CD1c-positive myeloid dendritic cell (primary cell): ENCODE measurements at regions not wholly inside any gene's neighbourhood (a gene's known extent, or its start where the extent isn't known, plus 50 kb on each side); places are given as distances from the start of the nearest gene placed in this dataset.
"Not testable (repeated sequence)": the region's sequence is repeated elsewhere in the genome, so short reads cannot be mapped to it uniquely, and the experiment has no call there.

Source experiments
- DNase-seq: peaks from one replicate; pipeline ENCODE4 v3.0.0-alpha.2; 2016; ENCODE audit errors: extremely low spot score

GRCh38 chr10:83516788-83517187, 622.5 kb upstream of the GHITM start:
- DNase-seq = no peak

GRCh38 chr10:83517456-83517855, 621.9 kb upstream of the GHITM start:
- no peak for DNase-seq

- no peak for DNase-seq
Measured at GRCh38 chr10:83518779-83519178, 620.5 kb upstream of the GHITM start.

GRCh38 chr10:83520386-83520785, 618.9 kb upstream of the GHITM start:
- not testable (repeated sequence) for DNase-seq

GRCh38 chr10:83522456-83522855, 616.9 kb upstream of the GHITM start:
- no peak for DNase-seq

GRCh38 chr10:83522881-83523386, 616.4 kb upstream of the GHITM start:
- no peak for DNase-seq

- DNase-seq = no peak
Measured at GRCh38 chr10:83527934-83528333, 611.4 kb upstream of the GHITM start.

- DNase-seq = no peak
Measured at GRCh38 chr10:83533290-83533689, 606.0 kb upstream of the GHITM start.

- DNase-seq = no peak
Measured at GRCh38 chr10:83536426-83536825, 602.9 kb upstream of the GHITM start.

GRCh38 chr10:83538047-83538446, 601.3 kb upstream of the GHITM start:
- DNase-seq = no peak

GRCh38 chr10:83539528-83540308, 599.6 kb upstream of the GHITM start:
- no peak for DNase-seq

- no peak for DNase-seq
Measured at GRCh38 chr10:83541046-83541445, 598.3 kb upstream of the GHITM start.

- no peak for DNase-seq
Measured at GRCh38 chr10:83542774-83543411, 596.4 kb upstream of the GHITM start.

GRCh38 chr10:83543691-83544462, 595.4 kb upstream of the GHITM start:
- DNase-seq = no peak

GRCh38 chr10:83545901-83546391, 593.4 kb upstream of the GHITM start:
- DNase-seq = no peak

- DNase-seq = not testable (repeated sequence)
Measured at GRCh38 chr10:83551190-83551589, 588.1 kb upstream of the GHITM start.

- DNase-seq = no peak
Measured at GRCh38 chr10:83553366-83553765, 585.9 kb upstream of the GHITM start.

- no peak for DNase-seq
Measured at GRCh38 chr10:83555264-83555663, 584.0 kb upstream of the GHITM start.

GRCh38 chr10:83562381-83562780, 576.9 kb upstream of the GHITM start:
- DNase-seq = no peak

GRCh38 chr10:83564889-83565588, 574.3 kb upstream of the GHITM start:
- no peak for DNase-seq

GRCh38 chr10:83572036-83572435, 567.3 kb upstream of the GHITM start:
- DNase-seq = no peak

GRCh38 chr10:83574770-83575169, 564.5 kb upstream of the GHITM start:
- no peak for DNase-seq
